Umbilical cord (tissue), 1 donor: ENCODE measurements at regions not wholly inside any gene's neighbourhood (a gene's known extent, or its start where the extent isn't known, plus 50 kb on each side); places are given as distances from the start of the nearest gene placed in this dataset.
"Not testable (repeated sequence)": the region's sequence is repeated elsewhere in the genome, so short reads cannot be mapped to it uniquely, and the experiment has no call there.

Experiments used
- DNase-seq: peaks from one replicate; pipeline ENCODE4 v3.0.0-alpha.2; 2015; ENCODE audit warnings: low spot score

DNA sequence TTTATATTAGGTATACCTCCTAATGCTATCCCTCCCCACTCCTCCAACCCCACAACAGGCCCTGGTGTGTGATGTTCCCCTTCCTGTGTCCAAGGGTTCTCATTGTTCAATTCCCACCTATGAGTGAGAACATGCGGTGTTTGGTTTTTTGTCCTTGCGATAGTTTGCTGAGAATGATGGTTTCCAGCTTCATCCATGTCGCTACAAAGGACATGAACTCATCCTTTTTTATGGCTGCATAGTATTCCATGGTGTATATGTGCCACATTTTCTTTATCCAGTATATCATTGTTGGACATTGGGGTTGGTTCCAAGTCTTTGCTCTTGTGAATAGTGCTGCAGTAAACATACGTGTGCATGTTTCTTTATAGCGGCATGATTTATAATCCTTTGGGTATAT, 345.1 kb upstream of the FANCL start:
- not testable (repeated sequence) for DNase-seq

DNA sequence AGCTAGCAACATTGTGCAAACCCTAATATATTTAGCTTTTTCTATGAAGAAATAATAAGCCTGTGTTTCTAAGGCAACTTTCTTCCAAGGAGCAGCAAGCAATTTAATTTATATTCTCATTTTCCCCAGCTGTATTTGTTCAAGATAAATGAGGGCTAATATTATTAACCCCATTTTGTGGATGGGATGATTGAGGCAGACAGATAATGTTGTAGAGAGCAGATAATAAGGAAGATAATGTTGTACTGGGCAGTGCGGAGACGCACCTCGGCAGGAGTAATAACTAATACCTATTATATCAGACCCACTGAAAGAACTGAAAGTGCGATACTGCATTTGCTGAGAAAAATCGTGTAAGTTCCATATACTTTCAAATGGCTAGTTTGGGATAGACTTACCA, 344.1 kb upstream of the FANCL start:
- no peak for DNase-seq

DNA sequence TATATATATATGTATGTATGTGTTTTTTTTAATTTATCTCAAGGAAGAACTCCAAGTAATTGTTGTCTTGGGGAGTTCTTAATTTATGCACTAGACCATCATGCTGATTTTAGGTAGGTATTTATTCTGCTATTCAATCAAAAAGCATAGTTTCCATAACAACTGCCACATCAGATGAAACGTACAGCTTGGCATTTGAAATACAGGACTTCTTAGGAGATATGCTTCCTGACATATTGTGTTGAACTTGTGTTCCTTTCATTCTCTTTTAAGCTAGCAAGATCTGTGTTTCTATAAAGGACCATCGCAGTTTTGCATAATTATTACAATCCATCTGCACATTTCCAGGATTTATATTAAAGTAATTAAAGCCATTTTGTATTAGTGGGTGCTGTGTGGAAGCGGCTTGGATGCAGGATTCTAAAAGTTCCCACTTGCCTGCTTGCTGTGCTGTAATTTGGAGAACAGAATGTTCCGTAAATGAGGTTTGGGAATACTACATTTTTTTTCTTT, 343.5 kb upstream of the FANCL start:
- no peak for DNase-seq

DNA sequence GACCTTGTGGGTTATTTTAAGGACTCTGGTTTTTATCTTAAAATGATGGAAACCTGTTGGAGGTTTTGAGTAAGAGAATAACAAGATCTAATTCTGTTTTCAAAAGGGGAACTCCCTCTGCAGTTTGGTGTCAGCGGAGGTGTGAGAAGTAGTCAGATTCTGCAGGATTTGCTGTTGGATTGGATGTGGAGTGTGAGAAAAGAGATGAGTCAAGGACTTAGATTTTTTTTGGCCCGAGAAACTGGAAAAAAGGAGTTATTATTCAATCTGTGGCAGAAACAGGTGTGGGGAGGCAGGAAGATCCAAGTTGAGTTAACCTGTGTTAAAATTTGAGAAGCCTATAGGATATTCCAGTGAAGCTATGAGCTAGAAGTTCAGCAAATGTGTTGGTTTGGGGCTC, 337.2 kb upstream of the FANCL start:
- DNase-seq = no peak

DNA sequence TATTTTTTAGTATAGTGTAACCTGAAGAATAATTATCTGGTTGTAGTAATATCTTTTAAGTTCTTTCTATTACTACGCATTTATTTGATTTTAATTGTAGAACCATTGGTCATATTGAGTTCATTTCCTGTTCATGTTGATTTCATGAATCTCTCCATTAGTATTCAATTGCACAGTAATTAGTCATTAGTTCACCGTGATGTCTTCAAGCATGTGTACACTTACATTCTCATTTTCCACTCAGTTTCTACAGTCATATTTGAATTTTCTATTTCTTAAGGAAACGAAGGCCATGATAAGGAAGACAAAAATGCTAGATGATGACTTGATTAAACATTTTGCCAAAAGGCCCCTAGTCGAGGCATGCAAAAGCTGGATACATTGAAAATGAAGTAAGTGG, 333.7 kb upstream of the FANCL start:
- DNase-seq = no peak

DNA sequence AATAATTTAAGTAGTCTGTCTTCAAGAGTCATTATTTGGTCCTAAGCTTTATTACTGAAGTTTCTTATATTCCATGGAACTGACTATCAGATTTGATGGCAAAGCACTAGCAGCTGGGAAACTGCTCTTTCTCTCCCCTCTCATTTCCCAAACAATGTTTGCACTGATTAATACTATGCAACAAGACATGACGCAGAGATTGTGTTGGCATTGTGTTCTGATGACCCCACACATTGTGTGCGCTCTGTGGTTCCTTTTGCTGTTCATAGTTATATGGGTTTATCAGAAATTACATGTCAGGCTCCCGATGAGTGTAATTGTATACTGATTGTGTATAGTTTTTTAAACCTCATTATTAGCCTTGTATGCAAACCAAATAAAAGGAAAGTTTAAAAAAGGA, 331.6 kb upstream of the FANCL start:
- DNase-seq = no peak

DNA sequence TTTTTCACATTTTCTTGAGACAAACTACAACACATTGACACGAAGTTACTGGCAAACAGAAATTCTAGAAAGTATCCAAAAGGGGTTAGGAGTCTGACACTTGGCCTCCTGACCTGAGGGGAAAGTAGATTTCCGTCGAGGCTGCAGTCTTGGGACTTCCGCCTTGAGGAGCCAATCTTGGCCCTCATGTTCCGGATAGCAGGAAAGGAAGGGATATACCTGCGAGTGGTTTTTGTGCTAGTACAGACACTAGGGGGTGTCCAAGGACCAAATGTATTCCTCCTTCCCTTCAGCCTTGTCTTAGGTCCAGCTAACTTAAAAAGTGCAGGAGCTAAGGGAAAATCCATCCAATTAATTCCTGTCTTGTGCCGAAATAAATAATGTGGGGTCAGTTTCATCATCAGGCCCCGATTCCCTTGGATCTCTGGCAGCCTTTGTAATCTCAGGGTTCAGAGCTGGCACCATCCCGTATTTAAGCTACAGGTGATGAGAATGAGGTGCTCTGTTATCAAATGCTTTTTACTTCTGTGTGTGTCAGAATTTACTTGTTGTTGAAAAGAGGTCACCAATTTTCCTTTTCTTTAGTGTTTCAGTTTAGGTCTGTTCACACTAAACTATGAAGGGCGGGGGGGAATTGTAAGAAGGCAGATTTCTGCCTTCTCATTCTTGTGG, 330.2 kb upstream of the FANCL start:
- DNase-seq = peak; percentile 77

DNA sequence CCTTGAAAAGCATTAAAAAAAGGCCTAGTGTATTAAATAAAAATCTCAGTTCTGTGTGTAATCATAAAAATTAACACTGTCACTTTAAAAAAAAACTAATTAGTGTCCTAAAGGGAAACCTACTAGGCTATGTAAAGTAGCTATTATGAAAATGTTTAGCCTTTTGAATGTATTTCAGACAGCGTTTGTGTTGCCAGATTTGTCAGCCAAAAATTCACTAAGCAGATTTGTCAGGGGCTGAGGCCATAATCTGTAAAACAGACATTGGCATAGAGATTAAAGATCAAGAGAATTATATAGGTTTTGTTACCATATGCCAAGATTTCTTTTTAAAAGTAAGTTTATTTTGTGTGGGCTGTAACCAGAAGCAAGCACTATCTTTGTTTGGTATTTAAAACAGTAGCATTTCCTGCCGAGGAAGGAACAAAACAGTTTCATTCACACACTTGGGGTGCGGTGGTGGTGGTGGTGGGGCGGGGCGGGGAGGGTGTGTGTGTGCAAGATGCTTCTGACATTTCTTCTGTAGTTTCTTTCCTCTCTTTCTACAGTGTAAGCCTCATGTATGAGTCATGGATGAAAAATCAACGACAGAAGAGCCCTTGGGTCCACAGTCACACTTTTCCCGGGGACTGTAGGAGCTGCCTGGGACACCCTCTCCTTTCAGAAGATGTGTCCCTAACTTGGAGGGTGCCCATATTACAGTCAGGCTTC, 328.5 kb upstream of the FANCL start:
- DNase-seq = peak; percentile 78

DNA sequence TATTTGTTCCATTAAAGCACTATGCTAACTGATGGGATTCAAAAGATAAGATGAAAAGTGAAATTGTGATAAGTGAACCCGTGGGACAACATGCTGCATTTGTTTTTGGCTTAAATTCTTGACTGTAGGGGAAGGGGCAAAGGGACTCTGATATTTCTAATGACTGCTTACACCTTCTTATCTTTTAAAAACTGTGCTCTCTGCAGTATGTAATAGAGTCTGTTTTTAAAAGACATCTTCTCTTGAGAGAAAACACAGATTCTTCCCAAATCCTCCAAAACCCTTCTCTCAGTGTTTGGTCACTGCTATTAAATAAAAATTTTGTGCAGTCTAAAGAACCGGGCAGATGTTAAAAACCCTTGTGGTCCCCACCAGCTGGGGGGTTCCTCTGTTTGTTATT, 327.8 kb upstream of the FANCL start:
- peak; percentile 91 for DNase-seq

DNA sequence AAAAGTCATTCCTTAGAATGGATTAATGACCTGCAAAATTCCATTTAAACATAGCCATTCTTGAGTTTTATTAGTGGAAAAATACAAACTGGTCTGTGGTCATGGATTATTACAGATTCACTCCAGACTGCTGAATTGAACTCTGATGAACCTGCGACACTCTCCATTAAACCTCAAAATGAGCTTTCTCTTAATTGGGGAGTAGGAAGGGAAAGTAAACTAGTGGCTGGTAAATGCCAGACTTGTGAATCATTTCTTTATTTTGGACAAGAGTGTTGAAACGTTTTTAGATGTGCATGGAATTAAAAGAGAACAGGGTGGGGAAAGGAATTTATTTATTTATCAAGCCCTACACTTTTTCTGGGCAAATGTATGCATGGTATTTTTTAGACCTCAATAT, 321.2 kb upstream of the FANCL start:
- DNase-seq = no peak

DNA sequence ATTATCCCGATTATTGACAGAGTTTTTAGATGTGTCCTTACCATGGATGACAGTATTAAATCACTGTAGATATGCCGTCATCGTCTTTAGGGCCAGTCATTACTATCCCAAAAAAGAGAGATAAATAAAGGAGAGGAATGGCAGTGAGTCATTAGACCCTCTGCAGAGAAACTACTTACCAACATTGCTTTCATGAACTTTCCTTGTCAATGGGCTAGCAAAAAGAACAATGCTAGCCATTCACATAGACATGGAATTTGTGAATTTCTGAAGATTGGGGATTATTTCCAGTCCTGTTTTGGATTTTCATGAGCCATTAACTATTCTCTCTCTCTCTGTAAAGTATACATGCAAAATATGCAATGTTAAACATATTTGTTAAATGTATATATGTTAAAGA, 319.4 kb upstream of the FANCL start:
- DNase-seq = no peak

DNA sequence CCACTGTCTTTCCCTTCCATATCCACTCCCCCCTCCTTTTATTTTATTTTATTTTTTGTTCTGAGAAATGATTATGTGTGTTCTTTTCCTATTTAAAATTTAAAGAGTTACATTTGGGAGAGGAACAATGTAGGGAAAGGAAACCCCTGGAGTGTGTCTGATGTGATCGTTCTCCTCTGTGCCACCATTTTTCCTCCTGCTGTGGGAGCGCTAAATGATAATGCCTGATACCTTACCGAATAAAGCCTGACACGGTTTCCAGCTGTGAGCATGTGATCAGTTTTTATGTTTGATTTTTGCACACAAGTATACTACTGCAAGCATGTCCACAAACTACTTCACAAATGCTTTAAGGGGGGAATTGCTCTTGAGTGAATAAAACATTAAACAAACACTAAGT, 317.8 kb upstream of the FANCL start:
- DNase-seq = no peak

DNA sequence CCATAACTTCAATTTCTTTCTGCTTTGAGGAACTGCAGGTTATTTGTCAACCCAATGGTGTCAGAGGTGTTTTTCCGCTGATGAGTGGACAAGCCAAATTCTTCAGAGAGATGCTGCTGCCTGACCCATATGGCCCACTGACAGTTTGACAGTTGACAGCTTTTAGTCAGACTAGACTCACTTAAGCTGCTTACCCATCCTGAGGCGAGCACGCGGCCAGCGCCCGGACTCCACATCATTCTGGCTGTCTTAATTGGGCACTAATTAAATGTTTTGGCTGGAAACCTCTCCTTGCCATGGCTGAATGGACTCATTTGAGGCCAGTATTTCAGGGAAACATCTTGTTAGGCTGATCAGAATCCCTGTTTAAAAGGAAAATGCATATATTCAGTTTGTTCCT, 316.1 kb upstream of the FANCL start:
- DNase-seq = no peak

DNA sequence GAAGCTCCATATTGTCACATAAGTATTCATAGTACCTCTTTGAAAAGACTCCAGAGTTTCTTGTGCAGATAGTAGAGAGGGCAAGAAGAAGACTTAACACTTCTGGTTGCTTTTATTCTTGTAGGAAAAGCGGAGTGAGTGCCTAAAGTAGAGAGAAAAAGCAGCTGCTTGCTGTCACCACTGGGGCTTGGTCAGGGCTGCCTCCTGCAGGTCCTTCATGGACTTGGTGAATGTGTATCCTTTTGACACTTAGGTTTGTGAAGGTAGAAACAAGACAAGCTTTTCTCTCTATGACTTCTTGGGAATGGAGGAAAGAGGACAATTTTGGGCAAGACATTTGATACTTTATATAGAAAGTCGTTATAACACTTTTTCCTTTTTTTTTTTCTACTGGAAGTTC, 312.8 kb upstream of the FANCL start:
- DNase-seq = no peak

DNA sequence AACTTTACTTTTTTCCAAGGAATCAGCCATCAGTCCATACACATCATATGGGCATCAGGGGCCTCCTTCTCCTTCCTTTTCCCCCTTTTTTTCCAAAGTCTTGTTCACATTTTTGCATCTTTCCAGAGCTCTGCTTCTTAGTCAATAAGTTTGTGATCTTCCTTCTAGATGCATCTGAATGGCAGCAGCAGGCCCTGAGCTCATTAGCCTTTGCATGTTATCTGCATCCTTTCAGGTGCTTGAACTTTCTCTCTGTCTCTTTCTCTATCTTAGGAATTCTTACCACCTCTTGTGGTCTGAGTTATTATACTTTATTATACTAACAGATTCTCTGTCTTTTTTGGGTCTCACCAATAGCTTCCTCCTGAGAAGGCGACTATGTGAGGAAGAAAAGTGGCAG, 312.4 kb upstream of the FANCL start:
- no peak for DNase-seq

DNA sequence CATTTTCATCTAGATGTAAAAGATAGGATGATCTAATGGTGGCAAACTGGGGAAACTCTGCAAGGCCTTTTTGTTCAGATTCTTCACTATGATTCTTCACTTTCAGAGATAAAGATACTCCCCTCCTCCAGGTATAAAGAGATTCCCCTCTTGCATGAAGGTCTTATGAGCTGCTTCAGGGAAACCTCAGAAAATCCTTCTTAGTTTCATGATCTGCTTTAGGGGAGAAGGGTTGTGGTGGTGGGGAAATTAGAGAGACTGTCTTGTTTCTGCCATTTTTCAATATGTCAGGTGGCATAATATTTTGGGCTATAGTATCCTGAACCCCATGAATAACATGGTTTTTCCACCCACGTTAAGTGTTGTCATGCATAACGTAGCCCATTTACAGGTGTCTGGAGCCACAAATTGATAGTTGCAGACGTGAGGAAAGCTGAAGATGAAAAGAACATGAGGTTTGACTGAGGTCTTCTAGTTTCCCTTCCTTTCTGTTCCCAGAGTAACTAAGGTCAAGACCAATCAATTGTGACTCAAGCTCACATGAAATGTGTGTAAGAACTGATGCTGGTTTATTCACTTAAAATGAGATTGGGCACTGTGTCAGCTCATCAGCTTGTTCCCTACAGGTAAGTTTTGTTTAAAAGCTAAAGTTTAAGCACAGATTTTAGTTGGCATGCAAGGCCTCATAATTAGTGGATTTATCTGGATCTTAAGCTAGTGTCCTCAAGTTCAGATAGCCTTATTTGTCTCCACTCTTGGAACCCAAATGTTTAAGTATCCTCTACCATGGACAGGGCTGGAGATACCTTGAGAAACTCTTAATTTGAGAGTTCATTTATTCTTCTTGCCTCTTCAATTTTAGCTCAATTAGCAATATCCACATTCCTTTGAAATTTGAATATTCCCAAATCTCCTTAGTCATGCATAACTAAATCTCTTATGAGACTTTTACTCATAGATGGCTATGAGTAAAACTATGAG, 304.5 kb upstream of the FANCL start:
- no peak for DNase-seq

DNA sequence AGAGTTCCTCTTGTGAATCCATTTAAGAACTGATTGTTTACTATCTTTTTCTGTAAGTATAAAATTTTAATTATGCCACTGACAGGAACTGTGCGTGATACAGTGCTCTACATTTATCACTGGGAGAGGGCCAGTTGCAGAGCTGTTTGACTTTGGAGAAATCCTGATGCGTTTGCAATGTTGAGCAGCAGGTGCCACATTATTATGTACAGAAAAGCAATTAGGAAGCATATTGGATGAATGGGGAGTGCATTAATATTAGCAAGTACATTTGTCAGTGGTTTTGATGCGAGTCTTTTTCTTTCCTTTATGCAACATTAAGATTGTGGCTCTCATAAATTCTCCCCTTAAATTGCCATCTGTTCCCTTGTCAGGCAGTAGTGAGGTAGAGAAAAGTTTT, 302.3 kb upstream of the FANCL start:
- DNase-seq = no peak

DNA sequence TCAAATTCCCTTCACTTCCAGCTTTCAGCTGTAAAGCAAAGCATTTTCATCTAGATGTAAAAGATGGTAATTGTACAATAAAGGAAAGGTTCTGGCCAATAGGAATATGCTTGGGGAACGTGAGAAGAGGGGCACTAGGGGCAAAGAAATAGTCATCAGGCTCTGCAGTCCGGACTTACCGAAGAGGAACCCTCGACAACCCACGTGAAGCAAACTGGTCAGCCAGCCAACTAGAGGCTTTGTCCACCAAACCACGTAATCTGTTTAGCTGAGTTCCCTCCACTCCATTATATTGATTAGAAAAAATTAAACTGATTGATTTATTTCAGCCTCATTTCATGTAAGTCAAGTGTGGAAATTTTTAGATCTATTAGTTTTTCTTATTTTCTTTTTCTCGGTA, 300.4 kb upstream of the FANCL start:
- DNase-seq = no peak

DNA sequence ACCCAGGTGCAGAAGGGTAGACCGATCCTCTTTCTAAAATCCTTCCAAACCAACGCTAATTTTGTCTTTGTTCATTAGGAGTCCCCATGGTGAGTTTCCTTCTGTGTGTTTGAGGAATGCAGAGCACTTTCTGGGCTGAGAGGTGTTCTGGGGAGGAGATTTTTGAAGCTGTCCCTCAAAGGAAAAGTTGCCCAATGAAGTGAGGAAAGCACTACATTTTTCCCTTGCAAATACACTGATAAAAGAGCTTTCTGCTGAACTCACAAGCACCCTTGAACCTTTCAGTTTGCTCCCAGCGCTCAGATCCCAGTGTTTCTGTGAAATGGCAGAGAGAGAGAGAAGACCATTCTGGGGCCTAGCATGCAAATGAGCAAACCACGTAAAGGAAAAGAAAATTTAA, 299.6 kb upstream of the FANCL start:
- DNase-seq = no peak

DNA sequence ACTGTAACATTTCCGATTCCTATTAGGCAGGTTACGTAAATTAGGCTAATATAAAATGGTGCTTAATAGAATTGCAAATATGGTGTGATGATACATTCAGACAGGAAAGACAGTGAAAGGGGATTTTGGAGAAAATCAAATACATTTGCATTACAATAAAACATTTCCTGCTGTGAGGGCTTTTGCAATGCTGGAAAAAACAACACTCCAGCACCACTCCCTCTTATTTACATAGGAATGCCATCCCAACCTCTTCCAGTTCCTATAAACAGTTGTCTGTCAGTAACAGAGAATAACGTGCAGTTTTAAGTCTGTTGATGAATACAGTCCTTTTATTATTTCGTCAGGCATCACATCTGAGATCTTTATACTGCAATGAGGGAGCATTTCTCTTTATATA, 298.8 kb upstream of the FANCL start:
- no peak for DNase-seq

DNA sequence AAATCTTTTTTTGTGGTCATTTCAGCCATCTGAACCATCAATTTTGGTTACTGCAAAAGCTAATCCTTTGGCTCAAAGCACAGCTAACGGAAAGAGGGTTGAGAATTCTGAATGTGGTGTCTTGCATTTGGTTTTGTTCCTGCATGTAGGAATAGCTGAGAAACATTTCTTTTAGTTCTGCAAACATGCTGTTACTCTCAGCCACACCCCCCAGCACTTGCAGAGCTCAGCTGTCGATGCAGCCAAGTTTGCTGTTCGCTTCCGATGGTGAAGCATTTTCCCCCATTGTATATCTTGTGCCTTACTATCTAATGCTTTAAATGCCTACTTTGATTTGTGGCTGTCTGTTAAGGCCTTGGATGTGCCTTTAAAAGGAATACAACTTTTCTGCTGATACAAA, 294.9 kb upstream of the FANCL start:
- DNase-seq = peak; percentile 69

DNA sequence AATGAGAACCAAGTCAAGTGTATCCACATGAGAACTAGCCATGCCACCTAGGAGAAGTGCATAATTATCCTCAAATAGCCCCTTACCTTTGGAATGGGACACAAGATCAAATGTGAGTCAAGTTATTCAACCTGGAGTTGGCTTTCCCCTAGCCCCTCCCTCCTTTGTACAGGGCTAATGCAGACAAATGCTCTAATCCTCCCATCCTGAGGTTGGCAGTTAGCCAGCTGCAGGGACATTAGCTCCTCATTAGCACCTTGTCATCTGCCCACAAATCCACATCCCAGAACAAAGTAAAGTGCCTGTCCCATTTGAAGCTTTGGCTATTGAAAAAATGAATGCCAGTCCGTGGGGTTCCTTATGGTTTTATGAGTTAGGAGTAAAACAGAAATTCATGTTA, 294.1 kb upstream of the FANCL start:
- DNase-seq = no peak
